ENCODE measurements at regions not wholly inside any gene's neighbourhood (a gene's known extent, or its start where the extent isn't known, plus 50 kb on each side); places are given as distances from the start of the nearest gene placed in this dataset.

DNA sequence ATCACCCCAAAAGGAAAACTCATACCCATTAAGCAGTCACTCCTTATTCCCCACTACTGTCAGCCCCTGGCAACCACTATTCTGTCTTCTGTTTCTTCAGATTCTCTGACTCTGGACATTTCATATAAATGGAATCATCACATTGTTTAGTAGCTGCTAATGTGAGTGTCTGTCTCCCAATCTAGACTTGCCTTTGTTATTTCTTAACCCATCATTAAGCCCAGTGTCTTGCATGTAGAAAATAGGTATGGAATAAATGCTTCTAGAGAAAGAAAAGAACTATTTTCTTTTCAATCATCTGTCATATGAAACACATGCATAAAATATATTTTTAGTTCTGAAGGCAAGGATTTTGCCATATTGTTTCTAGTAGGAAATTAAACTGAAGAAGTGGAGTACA is 610.0 kb downstream of the PLPP3 start:
- in situ Hi-C loops (cut with MboI; ENCODE audit: low sequenced_read_pairs, unreplicated experiment) = no loop called here

DNA sequence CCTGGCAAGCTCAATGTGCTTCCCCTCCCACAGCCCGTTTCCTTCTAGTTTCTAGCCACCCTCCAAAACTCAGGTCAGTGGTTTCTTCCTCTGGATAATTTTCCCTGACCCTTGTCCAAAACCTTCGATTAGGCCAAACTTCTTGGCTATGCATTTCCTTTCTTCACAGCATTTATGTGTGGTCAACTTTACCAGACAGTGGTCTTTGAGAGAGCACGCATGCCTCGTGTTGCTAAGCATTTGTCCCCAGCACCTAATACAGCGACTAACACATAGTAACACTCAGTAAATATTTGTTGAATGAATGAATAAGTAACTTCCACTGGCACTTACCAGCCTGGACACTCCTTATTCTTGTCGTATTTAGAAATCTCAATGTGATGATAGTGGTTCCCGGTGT is 610.7 kb downstream of the PLPP3 start:
- TF ChIP-seq, protein P1, sequence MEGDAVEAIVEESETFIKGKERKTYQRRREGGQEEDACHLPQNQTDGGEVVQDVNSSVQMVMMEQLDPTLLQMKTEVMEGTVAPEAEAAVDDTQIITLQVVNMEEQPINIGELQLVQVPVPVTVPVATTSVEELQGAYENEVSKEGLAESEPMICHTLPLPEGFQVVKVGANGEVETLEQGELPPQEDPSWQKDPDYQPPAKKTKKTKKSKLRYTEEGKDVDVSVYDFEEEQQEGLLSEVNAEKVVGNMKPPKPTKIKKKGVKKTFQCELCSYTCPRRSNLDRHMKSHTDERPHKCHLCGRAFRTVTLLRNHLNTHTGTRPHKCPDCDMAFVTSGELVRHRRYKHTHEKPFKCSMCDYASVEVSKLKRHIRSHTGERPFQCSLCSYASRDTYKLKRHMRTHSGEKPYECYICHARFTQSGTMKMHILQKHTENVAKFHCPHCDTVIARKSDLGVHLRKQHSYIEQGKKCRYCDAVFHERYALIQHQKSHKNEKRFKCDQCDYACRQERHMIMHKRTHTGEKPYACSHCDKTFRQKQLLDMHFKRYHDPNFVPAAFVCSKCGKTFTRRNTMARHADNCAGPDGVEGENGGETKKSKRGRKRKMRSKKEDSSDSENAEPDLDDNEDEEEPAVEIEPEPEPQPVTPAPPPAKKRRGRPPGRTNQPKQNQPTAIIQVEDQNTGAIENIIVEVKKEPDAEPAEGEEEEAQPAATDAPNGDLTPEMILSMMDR (IDR thresholded peaks at IDR 0.05; ENCODE audit: borderline replicate concordance, control extremely low read depth, extremely low read depth, insufficient read depth, missing control alignments) = no peak
- DNase-seq (ENCODE audit: low spot score) = no peak
- in situ Hi-C loops (cut with MboI; ENCODE audit: low sequenced_read_pairs, unreplicated experiment) = no loop called here

More for the DNA sequence above, 610.0 kb downstream of the PLPP3 start:
- TF ChIP-seq, protein P1 (IDR thresholded peaks at IDR 0.05; ENCODE audit: borderline replicate concordance, control extremely low read depth, extremely low read depth, insufficient read depth, missing control alignments) = no peak
- DNase-seq (ENCODE audit: low spot score) = no peak

DNA sequence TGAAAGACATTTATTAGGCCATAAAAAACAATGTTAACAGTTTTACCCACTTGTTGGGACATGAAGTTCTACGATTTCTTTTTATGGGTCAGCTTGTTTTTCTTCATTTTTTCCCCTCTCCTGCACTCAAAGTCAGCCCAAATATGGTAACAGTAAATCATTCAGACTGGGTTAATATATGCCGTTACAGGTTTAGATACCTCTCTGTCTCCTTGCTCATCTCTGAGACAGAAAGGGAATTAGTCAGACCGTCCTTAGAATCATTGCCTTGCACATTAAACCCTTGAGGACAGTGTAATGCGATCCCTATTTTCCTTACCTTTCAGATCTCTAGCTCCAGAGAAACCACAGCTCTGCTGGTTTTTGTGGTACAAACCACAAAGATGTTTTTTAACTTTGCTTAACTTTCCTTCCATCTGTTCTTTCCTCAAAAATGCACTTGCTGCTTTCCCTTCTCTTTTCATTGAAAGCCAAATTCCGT is 613.3 kb downstream of the PLPP3 start:
- in situ Hi-C loops (cut with MboI; ENCODE audit: low sequenced_read_pairs, unreplicated experiment) = no loop called here
- no peak for DNase-seq (ENCODE audit: low spot score)
- TF ChIP-seq, protein P1 (IDR thresholded peaks at IDR 0.05; ENCODE audit: borderline replicate concordance, control extremely low read depth, extremely low read depth, insufficient read depth, missing control alignments) = no peak

DNA sequence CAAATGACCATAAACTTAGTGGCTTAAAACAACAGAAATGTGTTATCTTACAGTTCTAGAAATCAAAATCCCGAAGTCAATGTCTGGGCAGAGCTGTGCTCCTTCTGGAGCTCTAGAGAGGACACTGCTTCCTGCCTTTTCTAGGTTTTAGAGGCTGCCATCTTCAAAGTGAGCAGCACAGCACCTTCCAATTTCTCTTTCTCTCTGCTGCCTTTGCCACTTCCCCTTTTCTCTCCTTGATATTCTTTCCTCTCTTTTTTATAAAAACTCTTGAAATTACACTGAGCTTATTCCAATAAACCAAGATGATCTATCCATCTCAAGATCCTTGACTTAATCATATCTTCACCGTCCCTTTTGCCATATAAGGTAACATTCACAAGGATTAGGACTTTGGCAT is 616.9 kb downstream of the PLPP3 start:
- TF ChIP-seq, protein P1 (IDR thresholded peaks at IDR 0.05; ENCODE audit: borderline replicate concordance, control extremely low read depth, extremely low read depth, insufficient read depth, missing control alignments) = no peak
- no peak for DNase-seq (ENCODE audit: low spot score)
- in situ Hi-C loops (cut with MboI; ENCODE audit: low sequenced_read_pairs, unreplicated experiment) = no loop called here

DNA sequence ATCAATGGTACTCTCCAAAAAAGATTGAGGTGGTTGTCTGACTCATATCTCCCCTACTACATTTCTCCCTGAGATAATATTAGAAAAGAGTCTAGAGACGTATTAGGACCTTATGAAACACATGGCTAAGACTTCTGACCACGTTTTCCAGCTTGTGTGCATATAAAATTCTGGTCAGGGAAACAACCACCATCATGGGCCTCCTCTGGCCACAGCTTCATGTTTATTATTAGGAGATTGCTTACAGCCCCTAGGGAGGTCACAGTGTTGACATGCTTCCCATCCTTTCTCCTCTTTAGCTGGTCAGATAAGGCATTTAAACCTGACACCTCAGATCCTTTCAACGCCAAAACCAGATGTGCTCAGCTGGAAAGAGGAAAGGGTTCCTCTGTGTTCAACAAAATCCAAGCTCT is 620.2 kb downstream of the PLPP3 start:
- no peak for DNase-seq (ENCODE audit: low spot score)
- TF ChIP-seq, protein P1 (IDR thresholded peaks at IDR 0.05; ENCODE audit: borderline replicate concordance, control extremely low read depth, extremely low read depth, insufficient read depth, missing control alignments) = no peak
- in situ Hi-C loops (cut with MboI; ENCODE audit: low sequenced_read_pairs, unreplicated experiment) = no loop called here

DNA sequence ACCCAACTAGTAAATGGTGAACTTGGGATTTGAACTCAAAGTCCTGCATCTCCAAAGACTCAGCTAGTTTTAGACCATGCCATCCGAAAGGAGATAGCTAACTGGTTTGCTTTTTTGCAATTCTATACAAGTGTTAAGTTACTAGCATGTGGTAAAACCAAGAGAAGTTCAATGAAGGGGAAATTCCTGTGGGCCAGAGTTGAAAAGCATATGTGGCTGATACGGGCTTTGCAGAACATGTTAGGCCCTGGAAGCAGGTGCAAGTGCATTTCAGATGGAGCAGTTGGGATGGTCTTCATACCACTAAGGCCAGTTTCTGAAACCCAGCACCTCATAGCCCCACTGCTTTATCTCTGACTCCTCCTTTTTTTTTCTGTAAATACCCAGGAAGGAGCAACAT is 620.9 kb downstream of the PLPP3 start:
- TF ChIP-seq, protein P1 (IDR thresholded peaks at IDR 0.05; ENCODE audit: borderline replicate concordance, control extremely low read depth, extremely low read depth, insufficient read depth, missing control alignments) = no peak
- DNase-seq (ENCODE audit: low spot score) = no peak
- in situ Hi-C loops (cut with MboI; ENCODE audit: low sequenced_read_pairs, unreplicated experiment) = no loop called here

DNA sequence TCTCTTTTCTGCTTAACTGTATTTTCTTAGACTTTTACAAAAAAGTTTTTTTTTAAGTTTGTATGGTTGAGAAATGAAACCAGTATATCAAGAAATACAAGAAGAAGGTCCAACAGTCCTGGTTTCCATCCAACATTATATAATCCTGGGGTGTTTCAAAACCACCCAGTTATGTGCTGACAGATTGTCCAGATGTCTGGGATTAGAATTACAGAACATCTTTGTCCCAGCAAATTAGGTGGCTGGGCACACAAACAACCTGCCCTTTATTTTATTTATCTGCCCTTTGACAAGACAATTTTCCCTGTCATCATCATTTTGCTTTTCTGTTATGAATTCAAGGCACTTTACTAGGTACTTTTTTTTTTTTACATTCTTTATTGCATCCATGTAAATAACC is 622.1 kb downstream of the PLPP3 start:
- in situ Hi-C loops (cut with MboI; ENCODE audit: low sequenced_read_pairs, unreplicated experiment) = no loop called here
- DNase-seq (ENCODE audit: low spot score) = no peak
- TF ChIP-seq, protein P1 (IDR thresholded peaks at IDR 0.05; ENCODE audit: borderline replicate concordance, control extremely low read depth, extremely low read depth, insufficient read depth, missing control alignments) = no peak

All from GM13976 (cell line).